ENCODE measurements at regions not wholly inside any gene's neighbourhood (a gene's known extent, or its start where the extent isn't known, plus 50 kb on each side); places are given as distances from the start of the nearest gene placed in this dataset.

- DNase-seq, result peak; percentile 65
Measured at GRCh38 chr14:49971156-49972130, 78.6 kb downstream of the ARF6 start.

GRCh38 chr14:49972131-49972671, 79.3 kb downstream of the ARF6 start:
- peak; percentile 20 for DNase-seq

GRCh38 chr14:49972823-49973222, 79.9 kb downstream of the ARF6 start:
- peak; percentile 52 for DNase-seq

GRCh38 chr14:49975276-49975675, 82.4 kb downstream of the ARF6 start:
- peak; percentile 16 for DNase-seq

GRCh38 chr14:49975799-49976198, 82.9 kb downstream of the ARF6 start:
- no peak for DNase-seq

- DNase-seq, result peak; percentile 54
Measured at GRCh38 chr14:49977126-49977841, 84.4 kb downstream of the ARF6 start.

- no peak for DNase-seq
Measured at GRCh38 chr14:49980027-49980426, 87.1 kb downstream of the ARF6 start.

- DNase-seq, result no peak
Measured at GRCh38 chr14:49982082-49982481, 89.2 kb downstream of the ARF6 start.

- DNase-seq, result peak; percentile 71
Measured at GRCh38 chr14:49982501-49982951, 89.6 kb downstream of the ARF6 start.

GRCh38 chr14:49984424-49984823, 91.5 kb downstream of the ARF6 start:
- no peak for DNase-seq

GRCh38 chr14:49986343-49987014, 93.6 kb downstream of the ARF6 start:
- DNase-seq, result no peak

GRCh38 chr14:49988080-49988990, 95.5 kb downstream of the ARF6 start:
- no peak for DNase-seq

GRCh38 chr14:49989966-49990365, 97.1 kb downstream of the ARF6 start:
- peak; percentile 38 for DNase-seq

- no peak for DNase-seq
Measured at GRCh38 chr14:49991491-49991890, 98.6 kb downstream of the ARF6 start.

- no peak for DNase-seq
Measured at GRCh38 chr14:49992036-49992435, 99.2 kb downstream of the ARF6 start.

- no peak for DNase-seq
Measured at GRCh38 chr14:49992448-49992847, 99.6 kb downstream of the ARF6 start.

- peak; percentile 90 for DNase-seq
Measured at GRCh38 chr14:49992901-49993339, 100.0 kb downstream of the ARF6 start.

- DNase-seq, result no peak
Measured at GRCh38 chr14:49993565-49993964, 100.7 kb downstream of the ARF6 start.

- no peak for DNase-seq
Measured at GRCh38 chr14:49994951-49995561, 102.2 kb downstream of the ARF6 start.

GRCh38 chr14:49997991-49998390, 105.1 kb downstream of the ARF6 start:
- DNase-seq, result no peak

GRCh38 chr14:49999146-49999761, 106.4 kb downstream of the ARF6 start:
- DNase-seq, result peak; percentile 89
